ENCODE measurements at regions not wholly inside any gene's neighbourhood (a gene's known extent, or its start where the extent isn't known, plus 50 kb on each side); places are given as distances from the start of the nearest gene placed in this dataset.

GRCh38 chr6:98711380-98711779, 123.0 kb upstream of the POU3F2 start:
- no peak overlapping the region for H3K4me2 ChIP-seq (ENCODE audit: low read length)
- no peaks in the 10 kb centered on the region for H3K4me1 ChIP-seq (ENCODE audit: control insufficient read depth, low read length)

GRCh38 chr6:98716341-98716740, 118.0 kb upstream of the POU3F2 start:
- Histone ChIP-seq H3K4me2 (ENCODE audit: low read length) (no peak overlapping the region), H4K20me1 (ENCODE audit: control insufficient read depth, insufficient read depth, low read depth, low read length) (no peaks in the 10 kb centered on the region), H3K4me3 (ENCODE audit: low read length) (no peak overlapping the region), H3K36me3 (ENCODE audit: control insufficient read depth, low read length) (no peaks in the 10 kb centered on the region), H3K27me3 (ENCODE audit: control insufficient read depth, low read length) (no peaks in the 10 kb centered on the region), H3K4me1 (ENCODE audit: control insufficient read depth, low read length) (no peaks in the 10 kb centered on the region), H3K79me2 (ENCODE audit: control insufficient read depth, low read length) (no peaks in the 10 kb centered on the region), H3K9me2 (replicated peaks; ENCODE audit: control insufficient read depth, low read length) (no peaks in the 10 kb centered on the region), H3K9me3 (ENCODE audit: control insufficient read depth, insufficient read depth, low read length) (no peaks in the 10 kb centered on the region), H3K27ac (ENCODE audit: low read depth, low read length) (no peak overlapping the region), H3F3A (ENCODE audit: control insufficient read depth, insufficient read depth) (no peaks in the 10 kb centered on the region)
- TF ChIP-seq EZH2phosphoT487 (IDR thresholded peaks at IDR 0.05; ENCODE audit: borderline replicate concordance, low read length) (no peak), CTCF (IDR thresholded peaks at IDR 0.05; ENCODE audit: low read depth, low read length, poor library complexity, severe bottlenecking) (no peak)

More at GRCh38 chr6:98711380-98711779, 123.0 kb upstream of the POU3F2 start:
- no peak overlapping the region for H3K27ac ChIP-seq (ENCODE audit: low read depth, low read length)
- H3K4me3 ChIP-seq (ENCODE audit: low read length) = no peak overlapping the region
- H3F3A ChIP-seq (ENCODE audit: control insufficient read depth, insufficient read depth) = no peaks in the 10 kb centered on the region
- no peaks in the 10 kb centered on the region for H3K9me3 ChIP-seq (ENCODE audit: control insufficient read depth, insufficient read depth, low read length)
- TF ChIP-seq CTCF (IDR thresholded peaks at IDR 0.05; ENCODE audit: low read depth, low read length, poor library complexity, severe bottlenecking) = no peak
- no peak for TF ChIP-seq EZH2phosphoT487 (IDR thresholded peaks at IDR 0.05; ENCODE audit: borderline replicate concordance, low read length)
- H3K9me2 ChIP-seq (replicated peaks; ENCODE audit: control insufficient read depth, low read length) = no peaks in the 10 kb centered on the region
- H3K79me2 ChIP-seq (ENCODE audit: control insufficient read depth, low read length) = no peaks in the 10 kb centered on the region
- no peaks in the 10 kb centered on the region for H4K20me1 ChIP-seq (ENCODE audit: control insufficient read depth, insufficient read depth, low read depth, low read length)
- no peaks in the 10 kb centered on the region for H3K36me3 ChIP-seq (ENCODE audit: control insufficient read depth, low read length)
- no peaks in the 10 kb centered on the region for H3K27me3 ChIP-seq (ENCODE audit: control insufficient read depth, low read length)

GRCh38 chr6:98717322-98717877, 117.0 kb upstream of the POU3F2 start:
- Histone ChIP-seq H3K9me2 (replicated peaks; ENCODE audit: control insufficient read depth, low read length) (no peaks in the 10 kb centered on the region), H3K27me3 (ENCODE audit: control insufficient read depth, low read length) (no peaks in the 10 kb centered on the region), H3K9me3 (ENCODE audit: control insufficient read depth, insufficient read depth, low read length) (no peaks in the 10 kb centered on the region), H3K27ac (ENCODE audit: low read depth, low read length) (no peak overlapping the region), H3K4me2 (ENCODE audit: low read length) (no peak overlapping the region), H3K4me1 (ENCODE audit: control insufficient read depth, low read length) (no peaks in the 10 kb centered on the region), H3K4me3 (ENCODE audit: low read length) (no peak overlapping the region), H3K79me2 (ENCODE audit: control insufficient read depth, low read length) (no peaks in the 10 kb centered on the region), H3F3A (ENCODE audit: control insufficient read depth, insufficient read depth) (no peaks in the 10 kb centered on the region), H4K20me1 (ENCODE audit: control insufficient read depth, insufficient read depth, low read depth, low read length) (no peaks in the 10 kb centered on the region), H3K36me3 (ENCODE audit: control insufficient read depth, low read length) (no peaks in the 10 kb centered on the region)
- TF ChIP-seq EZH2phosphoT487 (IDR thresholded peaks at IDR 0.05; ENCODE audit: borderline replicate concordance, low read length) = no peak
- TF ChIP-seq CTCF (IDR thresholded peaks at IDR 0.05; ENCODE audit: low read depth, low read length, poor library complexity, severe bottlenecking) = no peak
